ENCODE measurements at regions not wholly inside any gene's neighbourhood (a gene's known extent, or its start where the extent isn't known, plus 50 kb on each side); places are given as distances from the start of the nearest gene placed in this dataset.

DNA sequence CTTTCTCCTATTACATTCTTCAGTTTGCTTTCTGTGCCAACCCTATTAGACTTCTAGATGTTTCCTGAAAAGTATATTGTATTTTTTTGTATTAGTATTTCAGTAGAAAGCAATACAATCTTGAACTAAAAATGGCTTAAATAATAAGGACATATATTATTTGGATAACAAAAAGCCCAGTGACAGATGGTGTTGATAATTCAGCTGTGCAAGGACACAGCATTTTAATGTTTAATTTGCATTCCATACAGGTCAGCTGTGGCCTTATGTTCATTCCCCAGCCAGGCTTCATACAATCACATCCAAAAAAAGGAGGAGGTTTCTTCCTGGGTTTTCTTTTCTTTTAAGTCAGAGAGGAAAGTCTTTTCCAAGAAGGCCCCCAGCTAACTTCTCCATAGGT lies 236.9 kb downstream of the CD109 start:
- TF ChIP-seq, protein P1, sequence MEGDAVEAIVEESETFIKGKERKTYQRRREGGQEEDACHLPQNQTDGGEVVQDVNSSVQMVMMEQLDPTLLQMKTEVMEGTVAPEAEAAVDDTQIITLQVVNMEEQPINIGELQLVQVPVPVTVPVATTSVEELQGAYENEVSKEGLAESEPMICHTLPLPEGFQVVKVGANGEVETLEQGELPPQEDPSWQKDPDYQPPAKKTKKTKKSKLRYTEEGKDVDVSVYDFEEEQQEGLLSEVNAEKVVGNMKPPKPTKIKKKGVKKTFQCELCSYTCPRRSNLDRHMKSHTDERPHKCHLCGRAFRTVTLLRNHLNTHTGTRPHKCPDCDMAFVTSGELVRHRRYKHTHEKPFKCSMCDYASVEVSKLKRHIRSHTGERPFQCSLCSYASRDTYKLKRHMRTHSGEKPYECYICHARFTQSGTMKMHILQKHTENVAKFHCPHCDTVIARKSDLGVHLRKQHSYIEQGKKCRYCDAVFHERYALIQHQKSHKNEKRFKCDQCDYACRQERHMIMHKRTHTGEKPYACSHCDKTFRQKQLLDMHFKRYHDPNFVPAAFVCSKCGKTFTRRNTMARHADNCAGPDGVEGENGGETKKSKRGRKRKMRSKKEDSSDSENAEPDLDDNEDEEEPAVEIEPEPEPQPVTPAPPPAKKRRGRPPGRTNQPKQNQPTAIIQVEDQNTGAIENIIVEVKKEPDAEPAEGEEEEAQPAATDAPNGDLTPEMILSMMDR (IDR thresholded peaks at IDR 0.05) = no peak
- no peak for TF ChIP-seq EZH2phosphoT487 (IDR thresholded peaks at IDR 0.05)
- TF ChIP-seq EZH2 (IDR thresholded peaks at IDR 0.05) = no peak
